SK-N-SH treated with all-trans-retinoic acid at 6 μM for 48 hours (cell line): ENCODE measurements at regions not wholly inside any gene's neighbourhood (a gene's known extent, or its start where the extent isn't known, plus 50 kb on each side); places are given as distances from the start of the nearest gene placed in this dataset.

Source experiments
- CSRNP3 ChIP-seq: fragments of 250-450 bp; sonication (Bioruptor Pico); IDR thresholded peaks from 2 replicates; pipeline ENCODE4 v1.5.1; 2021; ENCODE audit warnings: mild to moderate bottlenecking, moderate library complexity
- ESRRG ChIP-seq: fragments of 250-450 bp; sonication (Bioruptor Pico); IDR thresholded peaks from 2 replicates; pipeline ENCODE4 v1.6.1; 2021; ENCODE audit warnings: mild to moderate bottlenecking
- GLIS3 ChIP-seq: fragments of 250-450 bp; sonication (Bioruptor Pico); IDR thresholded peaks from 2 replicates; pipeline ENCODE4 v1.5.0; 2020; ENCODE audit warnings: mild to moderate bottlenecking, moderate library complexity
- POU6F1 ChIP-seq: fragments of 250-450 bp; sonication (Bioruptor Pico); IDR thresholded peaks from 2 replicates; pipeline ENCODE4 v1.8.0; 2021; ENCODE audit warnings: low read depth, mild to moderate bottlenecking, moderate library complexity, borderline replicate concordance
- PPARA ChIP-seq: fragments of 250-450 bp; sonication (Bioruptor Pico); IDR thresholded peaks from 2 replicates; pipeline ENCODE4 v1.5.0; 2020; ENCODE audit warnings: mild to moderate bottlenecking, borderline replicate concordance
- RARB ChIP-seq: fragments of 250-450 bp; sonication (Bioruptor Pico); IDR thresholded peaks from 2 replicates; pipeline ENCODE4 v1.8.0; 2021; ENCODE audit warnings: mild to moderate bottlenecking, moderate library complexity
- ZFP3 ChIP-seq: fragments of 250-450 bp; sonication (Bioruptor Pico); IDR thresholded peaks from 2 replicates; pipeline ENCODE4 v1.5.0; 2020; ENCODE audit warnings: mild to moderate bottlenecking, moderate library complexity
- ZFP30 ChIP-seq: fragments of 450-650 bp; formaldehyde crosslinking; IDR thresholded peaks from 2 replicates; pipeline ENCODE4 v1.5.0; 2022; ENCODE audit warnings: mild to moderate bottlenecking, moderate library complexity
- ZNF70 ChIP-seq: fragments of 450-650 bp; formaldehyde crosslinking; IDR thresholded peaks from 2 replicates; pipeline ENCODE4 v1.5.0; 2020; ENCODE audit warnings: mild to moderate bottlenecking, moderate library complexity
- ZNF8 ChIP-seq: fragments of 450-650 bp; formaldehyde crosslinking; IDR thresholded peaks from 2 replicates; pipeline ENCODE4 v1.5.0; 2020; ENCODE audit warnings: mild to moderate bottlenecking, moderate library complexity

GRCh38 chr4:165592386-165592785 lies 213.6 kb downstream of the CPE start:
- TF ChIP-seq GLIS3 (CRISPR knock-in tag): no peak
- no peak for TF ChIP-seq CSRNP3
- TF ChIP-seq ZNF8 (CRISPR knock-in tag): no peak
- no peak for TF ChIP-seq ESRRG
- no peak for TF ChIP-seq ZFP3 (CRISPR knock-in tag)
- TF ChIP-seq POU6F1 (CRISPR knock-in tag): no peak
- no peak for TF ChIP-seq RARB
- no peak for TF ChIP-seq ZNF70 (CRISPR knock-in tag)
- TF ChIP-seq PPARA (CRISPR knock-in tag): no peak
- no peak for TF ChIP-seq ZFP30 (CRISPR knock-in tag)
